ENCODE measurements at regions not wholly inside any gene's neighbourhood (a gene's known extent, or its start where the extent isn't known, plus 50 kb on each side); places are given as distances from the start of the nearest gene placed in this dataset.

- no peak for ATAC-seq
Measured at GRCh38 chr3:168213920-168214319, 118.2 kb upstream of the GOLIM4 start.

GRCh38 chr3:168212664-168213285 is 117.1 kb upstream of the GOLIM4 start:
- ATAC-seq, result no peak

DNA sequence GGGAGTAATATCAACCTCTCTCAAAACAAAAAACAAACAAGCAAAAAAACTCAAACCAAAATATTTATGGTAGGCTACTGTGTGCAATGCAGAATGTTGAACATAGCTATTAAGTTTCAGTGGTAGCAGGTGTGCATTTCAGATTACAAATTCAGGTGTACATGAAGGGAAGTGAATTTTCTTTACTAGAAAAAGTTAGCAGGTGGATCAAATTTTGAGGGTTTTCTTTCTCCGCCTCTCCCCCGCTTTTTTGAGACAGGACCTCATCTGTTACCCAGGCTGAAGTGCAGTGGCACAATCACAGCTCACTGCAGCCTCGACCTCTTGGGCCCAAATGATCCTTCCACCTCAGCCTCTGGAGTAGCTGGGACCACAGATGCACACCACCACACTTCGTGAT is 109.7 kb upstream of the GOLIM4 start:
- no peak for ATAC-seq

- ATAC-seq, result no peak
Measured at GRCh38 chr3:168197162-168197561, 101.4 kb upstream of the GOLIM4 start.

DNA sequence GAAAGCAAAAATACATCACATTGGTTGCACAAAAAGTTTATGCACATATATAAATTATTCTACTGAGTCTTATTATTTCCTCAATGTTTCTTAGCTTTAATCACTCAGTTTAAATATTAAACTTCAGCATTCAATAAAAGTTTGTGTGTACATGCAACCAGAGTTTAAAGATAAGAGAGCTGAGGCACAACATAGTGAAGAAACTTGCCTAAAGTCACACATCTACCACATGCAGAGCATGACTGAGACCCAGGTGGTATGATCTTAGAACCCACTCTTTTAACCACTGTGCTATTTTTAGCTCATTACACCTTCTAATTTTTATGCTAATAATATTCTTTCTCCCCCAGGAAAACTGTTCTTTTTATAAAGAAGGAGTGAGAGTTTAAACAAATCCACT is 96.1 kb upstream of the GOLIM4 start:
- no peak for ATAC-seq

DNA sequence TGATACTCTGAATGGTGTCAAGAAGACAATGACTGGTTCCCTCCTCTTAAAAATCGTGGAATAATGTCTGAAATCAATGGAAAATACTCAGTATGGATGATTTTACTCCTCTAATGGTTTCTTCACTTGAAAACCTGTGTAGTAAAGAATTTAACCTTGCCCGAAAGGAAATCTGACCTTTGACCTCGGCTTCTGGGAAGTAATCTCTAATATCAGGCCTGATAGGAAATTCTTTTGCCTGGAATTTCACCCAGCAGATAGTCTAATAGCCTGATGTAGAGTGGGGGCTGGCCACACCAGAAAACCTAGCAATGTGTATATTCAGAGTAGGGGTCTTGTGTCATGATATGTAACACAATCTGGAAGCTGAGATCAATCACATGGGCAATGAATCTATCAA is 91.5 kb upstream of the GOLIM4 start:
- no peak for ATAC-seq

DNA sequence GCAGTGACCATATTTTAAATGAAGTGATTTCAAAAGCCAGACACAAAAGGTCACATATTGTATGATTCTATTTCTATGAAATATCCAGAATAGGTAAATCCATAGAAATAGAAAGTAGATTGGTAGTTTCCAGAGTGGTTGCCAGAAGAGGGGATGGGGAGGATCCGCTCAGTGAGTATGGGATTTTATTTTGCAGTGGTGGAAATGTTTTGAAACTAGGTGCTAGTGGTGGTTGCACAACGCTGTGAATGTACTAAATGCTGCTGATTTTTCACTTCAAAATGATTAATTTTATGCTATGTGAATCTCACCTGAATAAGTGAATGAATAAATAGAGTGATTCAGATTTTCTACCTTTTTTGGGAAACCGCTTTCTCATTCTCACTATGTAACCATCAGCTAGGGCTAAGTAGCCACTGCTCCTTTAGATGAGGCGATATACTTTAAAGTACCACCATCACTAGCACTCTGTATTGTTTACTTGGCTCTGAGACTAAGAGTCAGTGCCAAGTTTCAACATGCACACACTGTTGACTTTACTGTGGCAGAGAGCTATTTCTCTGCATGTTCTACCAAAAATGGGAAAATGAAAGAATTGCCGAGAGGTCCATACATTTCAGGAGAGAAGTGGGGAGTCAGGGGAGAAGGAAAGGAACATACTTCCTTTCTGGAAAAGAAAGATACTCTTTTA is 90.7 kb upstream of the GOLIM4 start:
- ATAC-seq, result no peak

DNA sequence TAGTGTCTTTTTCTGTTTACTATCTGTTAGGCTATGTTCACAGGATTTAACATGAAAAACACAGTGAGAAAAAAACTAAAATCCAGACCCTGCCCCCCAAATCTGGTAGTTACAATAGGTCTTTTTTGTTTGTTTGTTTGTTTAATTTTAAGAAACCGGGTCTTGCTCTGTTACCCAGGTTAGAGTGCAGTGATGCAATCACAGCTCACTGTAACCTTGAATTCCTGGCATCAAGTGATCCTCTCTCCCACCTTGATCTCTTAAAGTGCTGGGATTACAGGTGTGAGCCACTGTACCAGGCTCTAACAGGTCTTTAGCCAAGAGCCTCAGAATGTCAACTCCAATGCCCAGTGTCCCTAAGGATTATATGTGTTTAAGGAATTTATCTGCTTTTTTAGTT is 88.0 kb upstream of the GOLIM4 start:
- ATAC-seq, result no peak

- ATAC-seq, result no peak
Measured at GRCh38 chr3:168168743-168169142, 73.0 kb upstream of the GOLIM4 start.

DNA sequence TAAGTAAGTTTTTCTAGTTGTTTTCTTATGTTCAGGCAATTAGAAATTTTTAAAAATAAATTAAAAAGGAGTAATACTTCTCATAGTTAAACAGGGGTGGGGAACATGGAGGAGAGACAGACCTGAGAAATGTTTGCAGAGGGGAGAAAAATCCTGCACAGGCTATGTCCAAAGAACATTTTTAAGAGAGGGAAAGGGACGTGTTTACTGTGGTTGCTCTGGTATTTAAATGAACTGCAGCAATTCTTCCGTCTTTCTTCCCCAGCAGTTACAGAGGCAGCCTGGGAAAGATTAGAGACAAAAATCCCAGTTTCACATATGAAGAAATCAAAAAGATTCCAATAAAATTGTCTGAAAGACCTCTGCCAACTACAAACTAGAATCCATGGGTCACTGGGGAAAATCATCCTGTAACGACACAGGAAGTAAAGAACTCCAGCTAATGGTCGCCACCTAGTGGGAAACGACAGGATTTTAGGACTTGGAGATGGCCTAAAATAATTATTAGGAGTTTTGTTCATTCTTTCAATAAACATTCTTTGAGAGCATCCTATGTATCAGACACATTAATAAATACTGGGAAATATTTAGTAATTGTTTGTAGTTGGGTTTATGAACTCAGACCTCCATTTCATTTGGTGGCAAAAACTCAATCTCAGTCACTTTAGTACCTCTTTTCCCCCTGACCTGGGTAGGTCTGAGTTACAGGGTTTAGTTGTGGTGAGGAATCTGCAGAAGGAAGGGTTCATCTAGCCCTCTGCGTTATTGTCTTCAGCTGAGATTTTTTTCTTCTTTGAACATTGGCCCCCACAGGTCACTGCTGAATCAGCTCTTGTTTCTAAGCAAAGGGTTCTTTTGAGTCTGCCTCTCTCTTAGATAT is 69.9 kb upstream of the GOLIM4 start:
- peak; percentile 57 for ATAC-seq

DNA sequence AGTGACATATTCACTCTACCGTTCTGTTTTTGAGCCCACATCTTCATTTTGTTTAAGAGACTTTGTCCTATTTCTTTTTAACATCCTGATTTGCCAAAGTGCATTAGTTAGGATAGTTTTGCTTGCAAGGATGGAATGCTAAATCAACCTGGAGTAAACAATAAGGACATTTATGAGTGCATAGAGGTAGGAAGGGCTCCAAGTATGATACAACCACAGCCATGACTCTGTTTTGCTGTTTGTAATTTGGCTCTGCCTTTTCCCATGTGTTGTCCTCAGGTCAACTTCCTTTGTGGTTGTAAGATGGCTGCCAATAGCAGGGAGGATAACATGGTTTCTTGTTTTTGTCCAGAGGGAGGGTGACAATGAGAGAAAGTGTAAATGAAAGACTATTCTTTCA is 66.4 kb upstream of the GOLIM4 start:
- ATAC-seq, result no peak

- ATAC-seq, result no peak
Measured at GRCh38 chr3:168161696-168162095, 66.0 kb upstream of the GOLIM4 start.

DNA sequence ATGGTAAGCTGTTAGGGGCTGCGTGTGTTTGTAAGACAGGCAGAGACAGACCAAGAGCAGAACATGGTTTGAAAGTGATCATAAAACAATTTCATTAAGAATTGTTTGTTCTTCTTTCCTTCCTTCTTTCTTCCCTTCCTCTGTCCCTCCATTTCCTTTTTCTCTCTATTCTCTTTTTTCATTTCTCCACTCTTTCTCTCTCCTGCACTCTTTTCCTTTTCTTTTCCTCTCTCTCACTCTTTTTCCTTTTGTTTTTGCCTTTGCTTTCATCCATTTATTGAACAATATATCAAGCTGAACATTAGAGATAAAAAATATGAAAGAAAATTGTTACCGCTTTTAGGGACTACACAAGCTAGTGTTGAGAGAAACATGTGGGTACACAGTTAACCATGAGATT is 62.2 kb upstream of the GOLIM4 start:
- no peak for ATAC-seq

- no peak for ATAC-seq
Measured at GRCh38 chr3:168157099-168157700, 61.5 kb upstream of the GOLIM4 start.

DNA sequence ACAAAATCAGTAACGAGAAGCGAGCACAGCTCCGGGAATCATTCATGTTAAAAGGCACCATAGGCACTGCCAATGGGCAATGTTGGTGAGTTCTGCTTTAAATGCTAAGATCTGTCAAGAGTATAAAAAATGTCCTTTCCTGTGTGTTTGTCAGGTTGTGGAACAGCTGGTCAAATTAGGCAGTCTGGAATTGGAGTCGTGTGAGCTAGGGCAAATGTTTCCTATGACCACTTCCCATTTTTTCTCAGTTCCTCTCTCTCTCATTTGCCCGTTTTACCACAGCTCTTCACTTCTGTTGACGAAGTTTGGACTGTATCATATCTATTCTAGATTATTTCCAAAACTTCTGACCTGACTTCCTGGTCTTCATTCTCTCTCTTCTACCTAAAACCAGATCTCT is 60.8 kb upstream of the GOLIM4 start:
- ATAC-seq, result no peak

- ATAC-seq, result no peak
Measured at GRCh38 chr3:168155303-168155702, 59.6 kb upstream of the GOLIM4 start.

DNA sequence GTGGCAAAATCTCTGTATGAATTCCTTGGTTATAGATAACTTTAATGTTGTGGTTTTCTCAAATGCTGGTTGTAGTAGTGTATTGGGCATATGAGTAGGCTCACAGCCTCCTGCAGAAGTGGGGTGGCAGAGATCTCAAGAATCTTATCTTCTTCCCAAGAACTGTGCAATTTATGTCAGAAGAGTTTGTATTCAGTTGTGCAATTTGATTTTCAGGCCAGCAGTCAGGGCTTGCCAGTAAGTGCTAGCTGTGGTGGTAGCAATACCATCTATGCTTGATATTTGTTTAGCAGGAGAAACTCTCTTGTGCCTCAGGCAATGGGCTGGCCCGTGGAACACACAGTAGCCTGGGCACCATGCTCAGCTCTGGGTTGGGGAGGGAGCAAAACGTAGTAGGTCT is 58.4 kb upstream of the GOLIM4 start:
- ATAC-seq, result peak; percentile 25

GRCh38 chr3:168152149-168152548 is 56.4 kb upstream of the GOLIM4 start:
- ATAC-seq, result no peak

Data from esophagus mucosa (tissue), 1 donor.